Osteoblast (primary cell): ENCODE measurements at regions not wholly inside any gene's neighbourhood (a gene's known extent, or its start where the extent isn't known, plus 50 kb on each side); places are given as distances from the start of the nearest gene placed in this dataset.

ENCODE experiments used
- DNase-seq: peaks from one replicate; pipeline ENCODE4 v3.0.0; 2011; ENCODE audit warnings: low spot score, mixed read lengths; ENCODE audit not compliant: insufficient read length; ENCODE audit errors: missing footprints
- H2AFZ ChIP-seq: 2 replicates; pipeline ENCODE4 v1.6.0; 2011; ENCODE audit warnings: mild to moderate bottlenecking, low read length
- H3K27ac ChIP-seq: 2 replicates; pipeline ENCODE4 v1.5.1; 2011; ENCODE audit warnings: mild to moderate bottlenecking, low read depth, low read length, moderate library complexity
- H3K27me3 ChIP-seq: 2 replicates; pipeline ENCODE4 v1.6.0; 2012; ENCODE audit warnings: mild to moderate bottlenecking, control low read depth, inconsistent platforms, low read length, moderate library complexity; ENCODE audit not compliant: insufficient read depth
- H3K36me3 ChIP-seq: 2 replicates; pipeline ENCODE4 v1.5.1; 2011; ENCODE audit warnings: mild to moderate bottlenecking, low read length, control low read depth, moderate library complexity; ENCODE audit not compliant: insufficient read depth
- H3K4me1 ChIP-seq: 2 replicates; pipeline ENCODE4 v1.5.1; 2011; ENCODE audit warnings: mild to moderate bottlenecking, low read length, control low read depth, moderate library complexity; ENCODE audit not compliant: insufficient read depth
- H3K4me2 ChIP-seq: 2 replicates; pipeline ENCODE4 v1.6.0; 2011; ENCODE audit warnings: mild to moderate bottlenecking, low read length; ENCODE audit not compliant: insufficient read depth
- H3K4me3 ChIP-seq: fragments of 200-600 bp; sonication (generic); 3 replicates; pipeline ENCODE4 v1.5.1; 2012; ENCODE audit warnings: mild to moderate bottlenecking, low read length, inconsistent platforms; ENCODE audit not compliant: insufficient read depth
- H3K79me2 ChIP-seq: 2 replicates; pipeline ENCODE4 v1.6.0; 2012; ENCODE audit warnings: mild to moderate bottlenecking, low read length, control low read depth, inconsistent platforms; ENCODE audit not compliant: insufficient read depth
- H3K9me3 ChIP-seq: 2 replicates; pipeline ENCODE4 v1.5.1; 2011; ENCODE audit warnings: low read depth, low read length, control low read depth
- H4K20me1 ChIP-seq: 2 replicates; pipeline ENCODE4 v1.6.0; 2012; ENCODE audit warnings: mild to moderate bottlenecking, low read length, control low read depth; ENCODE audit not compliant: insufficient read depth
- TF ChIP-seq, protein P1 (sequence below): IDR thresholded peaks from 2 replicates; pipeline ENCODE4 v1.5.1; 2011; ENCODE audit warnings: mild to moderate bottlenecking, low read depth, low read length, moderate library complexity; ENCODE audit errors: extremely low read depth

- peaks cover 9% of the 10 kb centered on the region for H4K20me1 ChIP-seq
- H3K79me2 ChIP-seq: no peaks in the 10 kb centered on the region
- H3K4me1 ChIP-seq: no peaks in the 10 kb centered on the region
- H3K4me3 ChIP-seq: no peak overlapping the region
- no peaks in the 10 kb centered on the region for H3K9me3 ChIP-seq
- H3K27ac ChIP-seq: no peak overlapping the region
- no peak overlapping the region for H3K4me2 ChIP-seq
- TF ChIP-seq, protein P1, sequence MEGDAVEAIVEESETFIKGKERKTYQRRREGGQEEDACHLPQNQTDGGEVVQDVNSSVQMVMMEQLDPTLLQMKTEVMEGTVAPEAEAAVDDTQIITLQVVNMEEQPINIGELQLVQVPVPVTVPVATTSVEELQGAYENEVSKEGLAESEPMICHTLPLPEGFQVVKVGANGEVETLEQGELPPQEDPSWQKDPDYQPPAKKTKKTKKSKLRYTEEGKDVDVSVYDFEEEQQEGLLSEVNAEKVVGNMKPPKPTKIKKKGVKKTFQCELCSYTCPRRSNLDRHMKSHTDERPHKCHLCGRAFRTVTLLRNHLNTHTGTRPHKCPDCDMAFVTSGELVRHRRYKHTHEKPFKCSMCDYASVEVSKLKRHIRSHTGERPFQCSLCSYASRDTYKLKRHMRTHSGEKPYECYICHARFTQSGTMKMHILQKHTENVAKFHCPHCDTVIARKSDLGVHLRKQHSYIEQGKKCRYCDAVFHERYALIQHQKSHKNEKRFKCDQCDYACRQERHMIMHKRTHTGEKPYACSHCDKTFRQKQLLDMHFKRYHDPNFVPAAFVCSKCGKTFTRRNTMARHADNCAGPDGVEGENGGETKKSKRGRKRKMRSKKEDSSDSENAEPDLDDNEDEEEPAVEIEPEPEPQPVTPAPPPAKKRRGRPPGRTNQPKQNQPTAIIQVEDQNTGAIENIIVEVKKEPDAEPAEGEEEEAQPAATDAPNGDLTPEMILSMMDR: no peak
- H2AFZ ChIP-seq: no peak overlapping the region
- no peak for DNase-seq
- H3K27me3 ChIP-seq: no peaks in the 10 kb centered on the region
- no peaks in the 10 kb centered on the region for H3K36me3 ChIP-seq
These were observed 696.6 kb downstream of the LIG4 start for GRCh38 chr13:107518780-107519179.

GRCh38 chr13:107518292-107518691, 697.0 kb downstream of the LIG4 start:
- no peaks in the 10 kb centered on the region for H3K4me1 ChIP-seq
- H3K4me3 ChIP-seq: no peak overlapping the region
- no peak overlapping the region for H3K4me2 ChIP-seq
- H3K36me3 ChIP-seq: no peaks in the 10 kb centered on the region
- no peaks in the 10 kb centered on the region for H3K9me3 ChIP-seq
- H3K79me2 ChIP-seq: no peaks in the 10 kb centered on the region
- H2AFZ ChIP-seq: no peak overlapping the region
- no peaks in the 10 kb centered on the region for H3K27me3 ChIP-seq
- DNase-seq: peak; percentile 62
- no peak overlapping the region for H3K27ac ChIP-seq
- peaks cover 9% of the 10 kb centered on the region for H4K20me1 ChIP-seq
- TF ChIP-seq, protein P1: no peak

GRCh38 chr13:107516517-107516916, 698.8 kb downstream of the LIG4 start:
- Histone ChIP-seq H2AFZ (no peak overlapping the region), H3K4me3 (no peak overlapping the region), H4K20me1 (peaks cover 9% of the 10 kb centered on the region), H3K9me3 (no peaks in the 10 kb centered on the region), H3K27me3 (no peaks in the 10 kb centered on the region), H3K4me1 (no peaks in the 10 kb centered on the region), H3K79me2 (no peaks in the 10 kb centered on the region), H3K36me3 (no peaks in the 10 kb centered on the region), H3K27ac (no peak overlapping the region), H3K4me2 (no peak overlapping the region)
- TF ChIP-seq, protein P1: no peak
- no peak for DNase-seq

DNA sequence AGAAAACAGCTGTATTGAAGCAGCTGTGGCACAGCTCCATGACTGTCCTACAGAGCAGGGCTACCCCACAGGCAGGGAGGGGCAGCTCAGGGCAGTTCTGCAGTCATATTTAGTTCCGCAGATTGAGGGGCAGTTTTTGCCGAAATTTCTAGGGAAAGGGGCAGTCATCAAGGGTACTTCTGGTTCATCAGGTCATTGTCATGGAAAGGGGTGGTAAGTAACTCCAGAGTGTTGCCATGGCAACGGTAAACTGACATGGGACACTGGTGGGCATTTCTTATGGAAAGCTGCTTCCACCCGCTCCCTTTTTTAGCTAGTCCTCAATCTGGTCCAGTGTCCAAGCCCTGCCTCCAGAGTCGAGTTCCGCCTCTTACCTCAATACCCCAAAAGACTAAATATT, 702.8 kb downstream of the LIG4 start:
- TF ChIP-seq, protein P1: no peak
- Histone ChIP-seq H3K4me2 (no peak overlapping the region), H3K79me2 (no peaks in the 10 kb centered on the region), H3K4me1 (no peaks in the 10 kb centered on the region), H3K27ac (no peak overlapping the region), H3K27me3 (no peaks in the 10 kb centered on the region), H2AFZ (no peak overlapping the region), H4K20me1 (peaks cover 3% of the 10 kb centered on the region), H3K36me3 (no peaks in the 10 kb centered on the region), H3K4me3 (no peak overlapping the region), H3K9me3 (no peaks in the 10 kb centered on the region)
- DNase-seq: no peak
